ENCODE measurements at regions not wholly inside any gene's neighbourhood (a gene's known extent, or its start where the extent isn't known, plus 50 kb on each side); places are given as distances from the start of the nearest gene placed in this dataset.

DNA sequence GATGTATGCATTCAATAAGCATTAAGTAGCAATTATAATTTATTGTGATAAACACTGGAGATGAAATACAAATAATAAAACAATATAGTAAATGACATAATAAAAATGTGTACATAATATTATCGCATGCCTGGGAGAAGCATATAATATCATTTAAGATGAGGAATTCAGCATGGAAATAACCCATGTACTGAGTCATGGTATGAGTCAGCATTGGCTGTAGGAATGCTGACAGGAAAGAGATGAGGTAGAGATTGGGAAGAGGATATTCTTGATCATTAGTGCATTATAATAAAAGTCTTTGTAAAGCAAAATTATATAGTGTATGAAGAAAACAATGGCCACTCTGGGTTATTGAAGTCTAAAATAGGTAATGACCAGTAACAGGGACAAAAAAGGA, 82.8 kb downstream of the MAGEB10 start:
- TF ChIP-seq EZH2 (IDR thresholded peaks at IDR 0.05; ENCODE audit: borderline replicate concordance, low read depth, low read length, severe bottlenecking) (no peak), MYC (IDR thresholded peaks at IDR 0.05; ENCODE audit: low read depth, low read length) (no peak), GATA2 (IDR thresholded peaks at IDR 0.05; ENCODE audit: insufficient read depth, insufficient read length, low read depth, low read length) (peak; percentile 68), POLR2A (IDR thresholded peaks at IDR 0.05; ENCODE audit: low read depth, low read length) (no peak), FOS (IDR thresholded peaks at IDR 0.05; ENCODE audit: borderline replicate concordance, insufficient read depth, low read length) (peak; percentile 81)
- TF ChIP-seq, protein P1, sequence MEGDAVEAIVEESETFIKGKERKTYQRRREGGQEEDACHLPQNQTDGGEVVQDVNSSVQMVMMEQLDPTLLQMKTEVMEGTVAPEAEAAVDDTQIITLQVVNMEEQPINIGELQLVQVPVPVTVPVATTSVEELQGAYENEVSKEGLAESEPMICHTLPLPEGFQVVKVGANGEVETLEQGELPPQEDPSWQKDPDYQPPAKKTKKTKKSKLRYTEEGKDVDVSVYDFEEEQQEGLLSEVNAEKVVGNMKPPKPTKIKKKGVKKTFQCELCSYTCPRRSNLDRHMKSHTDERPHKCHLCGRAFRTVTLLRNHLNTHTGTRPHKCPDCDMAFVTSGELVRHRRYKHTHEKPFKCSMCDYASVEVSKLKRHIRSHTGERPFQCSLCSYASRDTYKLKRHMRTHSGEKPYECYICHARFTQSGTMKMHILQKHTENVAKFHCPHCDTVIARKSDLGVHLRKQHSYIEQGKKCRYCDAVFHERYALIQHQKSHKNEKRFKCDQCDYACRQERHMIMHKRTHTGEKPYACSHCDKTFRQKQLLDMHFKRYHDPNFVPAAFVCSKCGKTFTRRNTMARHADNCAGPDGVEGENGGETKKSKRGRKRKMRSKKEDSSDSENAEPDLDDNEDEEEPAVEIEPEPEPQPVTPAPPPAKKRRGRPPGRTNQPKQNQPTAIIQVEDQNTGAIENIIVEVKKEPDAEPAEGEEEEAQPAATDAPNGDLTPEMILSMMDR (IDR thresholded peaks at IDR 0.05; ENCODE audit: extremely low read depth in 1 of 2, insufficient read depth in 1 of 2, low read depth in 1 of 2, low read length in 2 of 2): no peak
- TF ChIP-seq, protein P2, sequence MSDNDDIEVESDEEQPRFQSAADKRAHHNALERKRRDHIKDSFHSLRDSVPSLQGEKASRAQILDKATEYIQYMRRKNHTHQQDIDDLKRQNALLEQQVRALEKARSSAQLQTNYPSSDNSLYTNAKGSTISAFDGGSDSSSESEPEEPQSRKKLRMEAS (IDR thresholded peaks at IDR 0.05; ENCODE audit: insufficient read depth, insufficient read length): no peak
